Posterior vena cava (tissue), 2 donors: ENCODE measurements at regions not wholly inside any gene's neighbourhood (a gene's known extent, or its start where the extent isn't known, plus 50 kb on each side); places are given as distances from the start of the nearest gene placed in this dataset.
A peak's percentile ranks its signal among the peaks of the same experiment; 100 is the strongest.

Source experiments
- DNase-seq: peaks from one replicate; pipeline ENCODE4 v3.0.0-alpha.2; 2020; ENCODE audit warnings: low spot score
- intact Hi-C, 2 donors: fragments of 100-400 bp; cut with DNase I; formaldehyde crosslinking; loops; one replicate each; pipeline versions ENCODE4 v1.14.1 to v1.14.2; 2022 to 2023
- donor health status: DM: yes; HTN: yes; CAD: no.
- donor health status: DM: yes; HTN: yes; CAD: no.

DNA sequence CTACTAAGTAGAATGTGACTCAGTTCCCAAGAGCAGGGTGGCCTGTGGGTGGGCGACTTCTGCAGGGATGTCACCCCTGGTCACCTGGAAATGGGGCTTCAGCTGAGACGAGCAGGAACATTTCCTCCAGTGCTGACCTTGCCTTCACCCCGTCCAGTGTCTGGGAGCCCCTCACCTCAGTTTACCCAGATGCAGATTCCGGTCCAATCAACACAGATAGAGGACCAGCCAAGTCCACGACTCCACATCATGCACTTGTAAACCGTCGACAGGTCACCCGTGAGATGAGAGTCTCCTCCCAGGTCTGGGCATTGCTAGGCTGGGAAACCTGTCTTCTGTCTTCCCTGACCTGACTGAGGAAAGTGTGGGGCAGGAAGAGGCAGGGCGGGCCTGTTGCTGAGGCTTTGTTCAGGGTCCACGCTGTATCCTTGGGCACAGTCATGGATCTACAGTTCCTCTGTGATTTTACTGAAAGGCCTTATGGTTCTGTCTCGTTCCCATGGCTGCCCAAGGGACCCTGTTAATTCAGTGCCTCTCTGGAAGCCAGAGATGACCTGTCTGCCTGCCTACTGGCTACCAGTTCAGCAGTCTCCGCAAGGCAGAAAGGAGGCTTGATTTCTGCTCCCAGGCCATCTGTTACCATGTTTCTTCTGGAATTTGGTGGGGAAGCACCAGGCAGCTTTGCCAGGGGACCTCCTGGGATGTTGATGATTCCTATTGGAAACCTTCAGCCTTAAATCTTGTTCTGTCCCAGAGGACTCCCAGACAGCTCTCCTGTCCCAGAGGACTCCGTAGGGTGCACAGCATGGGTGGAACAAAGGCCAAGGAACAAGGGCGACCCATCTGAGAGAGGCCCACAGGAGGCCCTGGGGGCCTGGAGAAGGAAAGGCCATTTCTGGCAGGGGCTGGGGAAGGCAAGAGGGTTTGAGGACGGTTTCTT is 288.5 kb upstream of the RTL1 start:
- intact Hi-C loops = no loop called here
- peak; percentile 51 for DNase-seq

DNA sequence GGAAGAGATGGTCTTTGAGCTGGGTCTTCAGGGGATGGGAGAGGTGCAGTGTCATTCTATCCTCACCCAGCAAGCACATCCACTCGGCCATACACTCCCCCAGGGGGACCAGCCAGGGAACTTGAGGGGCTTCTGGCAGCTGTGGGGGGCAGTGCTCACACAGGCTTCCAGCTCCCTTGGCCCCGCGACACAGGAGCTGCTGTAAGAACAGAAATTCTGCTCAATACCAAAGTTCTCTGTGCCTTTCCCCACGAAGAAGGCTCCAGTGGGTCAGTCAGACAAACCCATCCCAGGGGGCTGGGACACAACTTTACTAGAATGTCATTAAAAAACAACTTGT is 289.1 kb upstream of the RTL1 start:
- DNase-seq = peak; percentile 68
- intact Hi-C loops = no loop called here

DNA sequence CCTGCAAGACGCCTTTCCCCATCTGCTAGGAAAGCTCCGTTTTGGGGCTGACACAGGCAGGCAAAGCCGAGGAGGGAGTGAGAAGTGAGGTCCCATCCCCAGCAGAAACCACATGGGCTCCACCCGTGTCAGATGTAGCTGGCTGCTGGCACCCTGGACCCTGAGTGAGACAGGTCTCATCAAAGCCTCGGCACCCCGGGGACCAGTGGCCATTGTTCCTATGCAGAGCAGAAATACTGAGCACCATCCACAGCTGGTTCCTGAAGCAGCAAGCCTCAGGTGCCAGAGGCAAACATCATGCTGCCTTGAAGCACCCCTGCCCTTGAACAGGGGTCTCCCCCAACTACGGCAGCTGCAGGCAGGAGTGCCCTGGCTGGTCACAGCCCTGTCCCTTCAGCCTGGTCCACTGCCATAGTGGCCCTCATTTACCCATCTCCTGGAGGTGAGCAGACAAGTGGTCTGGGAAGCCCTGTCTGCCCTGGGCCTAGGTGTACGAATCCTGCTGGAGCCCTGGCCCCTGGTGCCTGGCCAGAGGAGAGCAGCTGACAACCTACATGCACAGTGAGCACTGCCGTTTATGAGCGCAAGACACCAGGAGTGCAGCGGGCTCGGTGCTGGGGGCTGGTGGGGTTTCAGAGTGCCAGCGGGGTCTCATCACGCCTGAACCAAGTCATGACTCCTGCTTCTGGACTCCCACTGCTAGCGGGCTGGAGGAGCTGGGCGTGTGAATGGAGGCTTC is 289.8 kb upstream of the RTL1 start:
- intact Hi-C loops = no loop called here
- DNase-seq = peak; percentile 71

GRCh38 chr14:101193845-101194372 is 290.4 kb upstream of the RTL1 start:
- no peak for DNase-seq
- intact Hi-C loops = no loop called here

GRCh38 chr14:101194373-101195308 is 291.1 kb upstream of the RTL1 start:
- DNase-seq = peak; percentile 78
- intact Hi-C loops = no loop called here

DNA sequence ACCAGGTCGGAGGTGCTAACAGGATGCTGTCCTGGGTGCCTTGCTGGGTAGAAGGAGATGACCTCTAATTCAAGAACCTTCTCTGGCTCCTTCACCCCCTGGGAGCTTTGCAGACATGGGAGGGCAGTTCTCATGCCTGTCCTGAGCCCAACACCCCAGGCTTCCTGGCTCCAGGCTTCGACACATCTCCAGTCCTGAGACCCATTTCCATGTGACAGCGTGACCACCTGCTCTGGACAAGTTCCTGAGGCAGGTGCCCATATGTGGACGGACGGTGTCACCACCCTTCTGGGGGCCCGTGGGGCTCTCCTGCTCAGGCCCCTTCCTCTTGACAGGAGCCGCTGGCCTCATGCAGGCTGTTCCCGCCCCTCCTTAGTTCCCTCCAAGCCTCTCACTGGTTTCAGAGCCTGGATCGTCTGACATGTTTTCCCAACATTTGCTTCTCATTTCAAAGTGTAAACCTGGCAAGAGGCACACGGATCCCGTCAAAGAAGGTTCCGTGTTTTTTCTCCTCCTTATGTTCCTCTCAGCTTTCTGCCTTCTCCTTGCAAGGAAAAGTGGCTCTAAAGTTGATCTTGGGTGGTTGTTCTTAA is 291.9 kb upstream of the RTL1 start:
- peak; percentile 61 for DNase-seq
- intact Hi-C loops = no loop called here

DNA sequence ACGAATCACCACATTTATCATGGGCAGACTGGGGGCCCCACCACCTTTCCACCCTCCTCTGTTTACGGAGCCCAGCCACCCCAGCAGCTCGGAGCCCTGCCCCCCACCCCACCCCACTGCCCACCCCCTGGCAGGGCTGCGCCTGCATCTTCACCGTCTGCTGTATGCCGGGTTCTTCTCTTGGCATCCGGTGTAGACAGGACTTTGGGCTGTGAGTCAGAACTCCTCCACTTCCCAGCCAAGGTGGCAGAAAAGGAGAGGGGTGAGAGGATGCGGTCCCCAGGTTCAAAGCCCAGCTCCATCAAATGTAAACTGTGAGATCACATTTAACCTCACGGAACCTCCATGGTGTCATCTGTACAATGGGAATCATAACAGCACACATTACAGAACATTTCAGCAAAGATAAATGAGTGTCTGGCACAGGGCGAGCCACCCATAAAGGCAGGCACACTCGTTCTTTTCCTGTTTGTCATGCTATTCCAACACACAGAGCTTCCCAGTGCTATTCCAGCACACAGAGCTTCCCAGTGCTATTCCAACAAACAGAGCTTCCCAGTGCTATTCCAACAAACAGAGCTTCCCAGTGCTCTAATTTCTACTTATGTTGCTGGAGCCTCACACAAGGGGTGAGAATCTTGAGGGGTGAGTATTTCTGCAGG is 292.7 kb upstream of the RTL1 start:
- intact Hi-C loops = no loop called here
- DNase-seq = no peak

DNA sequence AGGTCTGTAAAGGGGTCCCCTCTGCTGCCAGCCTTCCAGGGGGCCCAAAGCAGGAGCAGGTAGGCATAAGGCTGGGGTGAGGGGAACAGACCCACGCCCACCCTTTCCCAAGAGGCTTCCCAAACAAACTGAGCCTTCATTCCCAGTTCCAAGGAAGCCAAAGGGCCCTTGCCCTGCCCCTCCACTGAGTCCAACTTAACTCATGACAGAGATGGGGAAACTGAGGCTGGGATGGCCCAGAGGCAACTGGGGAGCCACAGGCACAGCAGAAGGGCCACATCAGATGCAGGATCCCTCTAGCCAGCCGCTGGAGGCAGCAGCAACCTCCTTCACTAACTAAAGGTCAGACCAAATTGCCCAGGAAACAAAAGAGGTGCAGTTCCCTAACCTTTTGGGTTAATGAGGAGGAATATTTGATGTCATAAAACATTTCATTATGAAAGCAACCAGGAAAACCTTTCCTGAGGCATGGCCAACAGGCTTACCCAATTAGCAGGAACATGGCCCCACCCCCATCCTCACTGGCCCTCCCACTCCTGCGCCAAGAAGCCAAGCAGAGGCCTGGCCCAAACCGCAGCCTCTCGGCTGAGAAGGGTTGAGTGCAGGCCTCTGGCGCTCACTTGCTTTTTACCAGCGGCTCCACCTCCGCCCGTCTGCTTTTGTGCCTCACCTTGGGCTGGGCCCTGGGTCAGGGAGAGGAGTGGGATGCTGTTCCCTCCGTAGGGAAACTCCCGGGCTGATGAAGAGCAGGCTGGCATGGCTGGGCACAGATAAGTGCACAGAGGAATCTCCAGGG is 293.5 kb upstream of the RTL1 start:
- intact Hi-C loops = no loop called here
- peak; percentile 77 for DNase-seq

DNA sequence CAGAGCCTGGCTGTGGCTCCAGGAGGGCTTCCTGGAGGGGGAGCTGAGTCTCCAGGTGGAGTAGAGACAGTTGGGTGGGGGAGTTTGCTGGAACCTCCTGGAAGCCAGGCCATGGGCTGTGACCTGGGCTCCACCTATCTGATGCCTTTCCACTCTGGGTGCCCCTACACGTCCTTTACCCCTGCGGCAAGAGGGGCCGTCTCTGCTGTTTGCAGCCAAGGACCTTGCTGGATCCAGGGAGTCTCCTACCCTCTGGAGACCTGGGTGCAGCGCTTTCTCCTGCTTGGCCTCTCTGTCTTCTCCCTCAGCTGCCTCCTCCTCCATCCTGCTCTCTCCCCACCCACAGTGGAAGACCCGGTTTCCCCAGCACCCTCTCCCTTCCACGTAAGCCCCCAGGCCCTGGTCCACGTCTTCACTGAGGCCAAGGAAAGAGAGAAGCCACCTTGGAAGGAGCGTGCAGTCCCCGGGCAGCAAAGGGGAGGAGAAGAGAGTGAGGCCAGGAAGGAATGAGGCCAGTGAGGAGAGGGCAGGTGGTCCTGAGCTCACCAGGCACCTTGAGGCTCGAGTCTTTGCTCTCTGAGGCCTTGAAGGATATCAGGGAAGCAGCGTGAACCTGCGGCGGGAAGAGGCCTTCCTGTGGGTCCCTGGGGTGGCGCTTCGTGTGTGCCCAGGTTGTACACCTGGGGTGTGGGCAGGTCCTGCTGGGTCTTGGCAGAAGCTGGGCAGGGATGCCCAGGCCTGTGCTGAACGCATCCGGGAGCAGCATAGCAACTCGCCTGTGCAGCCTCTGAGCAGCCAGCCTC is 294.3 kb upstream of the RTL1 start:
- intact Hi-C loops = no loop called here
- DNase-seq = peak; percentile 64

- intact Hi-C loops = no loop called here
- DNase-seq = peak; percentile 75
Observed at GRCh38 chr14:101198398-101199027, 295.0 kb upstream of the RTL1 start.

GRCh38 chr14:101199028-101199770 is 295.7 kb upstream of the RTL1 start:
- DNase-seq = peak; percentile 54
- intact Hi-C loops = no loop called here

GRCh38 chr14:101200008-101200649 is 296.6 kb upstream of the RTL1 start:
- intact Hi-C loops = no loop called here
- DNase-seq = peak; percentile 38

DNA sequence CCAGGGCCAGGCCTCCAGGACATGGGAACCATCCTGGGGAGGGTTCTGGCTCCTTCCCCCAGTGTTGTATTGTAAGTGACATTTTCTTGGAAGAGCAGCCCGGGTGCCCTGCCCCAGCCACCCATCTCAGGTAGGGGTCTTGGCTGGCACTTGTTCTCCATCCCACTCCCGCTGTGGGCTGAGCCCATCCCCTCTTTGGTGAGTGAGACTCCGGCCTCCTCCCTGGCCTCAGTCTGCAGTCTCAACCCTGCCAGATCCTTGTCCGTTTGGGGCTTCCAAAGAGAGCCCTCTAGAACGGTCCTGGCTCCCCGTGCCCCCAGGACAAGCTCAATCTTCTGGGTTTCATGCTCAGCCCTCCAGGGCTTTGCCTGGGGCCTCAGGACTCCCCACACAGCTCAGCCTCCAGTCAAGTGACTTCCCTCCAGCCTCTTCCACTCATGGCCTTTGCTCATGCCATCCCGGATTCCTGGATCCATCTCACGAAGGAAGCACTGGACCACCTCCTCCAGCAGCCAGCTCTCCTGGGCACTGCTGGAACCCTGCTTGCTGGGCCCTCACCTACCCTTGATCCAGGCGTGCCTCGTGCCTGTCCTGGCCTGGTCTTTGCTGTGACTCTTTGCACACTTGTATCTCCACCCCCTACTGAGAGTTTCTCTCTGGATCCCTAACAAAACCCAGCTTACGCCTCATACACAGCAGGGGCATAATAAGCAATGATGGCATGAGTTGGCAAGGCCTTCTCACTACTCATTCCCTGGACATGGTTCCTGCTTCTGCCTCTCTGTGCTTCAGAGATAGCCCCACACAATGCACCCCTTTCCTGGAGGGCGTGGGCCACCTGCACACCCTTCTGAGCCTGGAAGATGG is 297.4 kb upstream of the RTL1 start:
- peak; percentile 31 for DNase-seq
- intact Hi-C loops = no loop called here

DNA sequence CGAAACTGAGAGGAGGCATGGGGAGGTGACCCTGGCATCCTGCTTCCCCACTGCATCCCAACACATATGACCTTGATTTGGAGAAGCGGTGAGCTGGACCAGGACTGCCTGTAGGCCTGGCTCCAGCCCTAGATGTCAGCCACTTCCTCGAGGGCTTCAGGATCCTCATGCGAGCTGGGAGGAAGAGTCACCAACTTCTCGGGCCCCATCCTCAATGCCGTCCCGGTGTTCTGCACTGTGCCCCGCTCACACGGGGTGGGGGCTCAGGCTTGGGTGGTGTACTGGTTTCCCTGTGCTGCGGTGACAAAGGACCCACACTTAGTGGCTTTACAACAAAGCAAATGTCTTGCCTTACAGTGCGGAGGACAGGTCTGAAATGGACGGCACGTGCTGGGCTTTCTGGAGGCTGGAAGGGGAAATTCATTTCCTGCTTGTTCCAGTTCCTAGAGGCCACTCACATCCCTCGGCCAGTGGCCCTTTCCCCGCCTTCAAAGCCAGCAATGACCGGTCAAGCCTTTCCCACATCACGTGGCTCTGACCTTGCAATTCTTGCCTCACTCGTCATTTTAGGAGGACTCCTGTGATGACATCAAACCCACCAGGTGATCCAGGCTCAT is 298.1 kb upstream of the RTL1 start:
- intact Hi-C loops = no loop called here

More for the DNA sequence above, 298.1 kb upstream of the RTL1 start:
- peak; percentile 50 for DNase-seq
